ENCODE measurements at regions not wholly inside any gene's neighbourhood (a gene's known extent, or its start where the extent isn't known, plus 50 kb on each side); places are given as distances from the start of the nearest gene placed in this dataset.

DNA sequence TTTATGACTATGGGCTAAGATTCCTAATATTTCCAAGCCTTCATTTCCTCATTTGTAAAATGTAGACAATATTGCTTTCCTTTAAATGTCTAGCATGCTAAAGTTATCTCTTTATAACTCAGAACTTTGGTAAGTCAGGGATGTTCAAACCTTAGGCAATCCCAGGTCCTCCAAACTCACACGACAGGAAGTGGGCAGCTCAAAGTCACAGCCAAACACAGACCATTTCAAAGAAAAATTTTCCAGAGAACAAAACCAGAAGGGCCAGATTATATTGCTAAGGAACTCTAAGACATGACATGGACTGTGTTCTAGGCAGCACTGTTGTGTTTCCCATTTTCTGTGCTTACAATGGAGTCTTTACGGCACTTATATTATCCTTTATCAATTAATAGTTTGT lies 87.8 kb upstream of the DYNC1I1 start:
- no peak overlapping the region for H3K4me3 ChIP-seq (ENCODE audit: low read depth, low read length)
- TF ChIP-seq CTCF (IDR thresholded peaks at IDR 0.05; ENCODE audit: borderline replicate concordance, insufficient read depth, low read depth, low read length) = no peak

DNA sequence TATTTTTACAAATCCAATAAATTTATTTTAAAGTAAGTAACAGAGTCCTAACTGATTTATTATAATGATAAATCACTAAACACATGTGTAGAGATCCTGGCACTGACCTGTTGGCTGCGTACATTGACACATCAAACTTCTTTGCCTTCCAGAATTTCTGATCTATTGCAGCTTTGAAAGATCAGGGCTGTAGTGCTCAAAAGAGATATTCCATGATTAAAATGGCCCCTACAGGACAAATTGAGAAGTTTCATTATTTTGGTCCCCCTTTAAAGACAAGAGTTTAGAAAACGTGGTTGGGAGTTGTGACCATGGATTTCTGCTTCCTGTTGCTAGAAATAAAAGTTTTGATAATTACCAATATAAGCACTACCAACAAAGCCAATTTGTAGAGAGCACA lies 87.7 kb upstream of the PDK4 start:
- peak; percentile 18; the same call in 1 of the 2 replicates for TF ChIP-seq CTCF (IDR thresholded peaks at IDR 0.05; ENCODE audit: borderline replicate concordance, insufficient read depth, low read depth, low read length)
- H3K4me3 ChIP-seq (ENCODE audit: low read depth, low read length) = no peak overlapping the region

DNA sequence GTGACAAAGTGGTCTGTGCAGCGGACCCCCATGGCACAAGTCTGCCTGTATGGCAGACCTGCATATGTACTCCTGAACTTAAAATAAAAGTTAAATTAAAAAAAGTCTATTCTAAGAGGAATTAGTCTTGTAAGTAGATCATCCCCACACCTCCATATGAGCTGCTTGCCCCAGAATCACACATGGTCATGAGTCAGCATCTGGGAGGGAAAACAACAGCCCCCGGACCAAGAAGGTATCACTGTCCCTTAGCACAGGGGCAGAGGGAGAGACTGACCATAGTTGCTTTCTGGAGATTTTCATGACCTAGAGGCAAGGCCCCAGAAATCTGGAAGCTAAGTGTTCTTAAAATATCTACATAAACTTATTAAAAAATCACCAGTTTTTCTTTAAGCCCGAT lies 86.6 kb upstream of the PDK4 start:
- no peak for TF ChIP-seq CTCF (IDR thresholded peaks at IDR 0.05; ENCODE audit: borderline replicate concordance, insufficient read depth, low read depth, low read length)

GRCh38 chr7:95676691-95677090 lies 80.4 kb upstream of the PDK4 start:
- no peak for TF ChIP-seq CTCF (IDR thresholded peaks at IDR 0.05; ENCODE audit: borderline replicate concordance, insufficient read depth, low read depth, low read length)
- no peak overlapping the region for H3K4me3 ChIP-seq (ENCODE audit: low read depth, low read length)

More for the DNA sequence above, 86.6 kb upstream of the PDK4 start:
- H3K4me3 ChIP-seq (ENCODE audit: low read depth, low read length) = no peak overlapping the region

DNA sequence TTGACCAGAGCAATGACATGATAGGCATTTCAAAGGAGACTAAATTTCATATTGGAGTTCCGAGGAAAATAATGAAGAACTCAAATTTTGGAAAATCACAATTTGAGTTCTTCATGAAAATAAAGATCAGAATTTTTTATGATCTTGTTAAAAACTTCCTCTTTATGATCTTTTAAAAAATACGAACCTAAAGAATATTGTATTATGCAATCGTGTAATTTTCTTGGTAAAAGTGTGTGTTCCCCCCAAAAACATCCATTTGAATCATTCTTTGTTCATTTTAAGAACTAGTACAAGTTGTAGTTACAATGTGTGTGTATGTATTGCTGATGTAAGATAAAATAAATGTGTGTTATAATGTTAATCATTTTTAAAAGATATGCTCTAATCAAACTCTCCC lies 79.3 kb upstream of the PDK4 start:
- TF ChIP-seq CTCF (IDR thresholded peaks at IDR 0.05; ENCODE audit: borderline replicate concordance, insufficient read depth, low read depth, low read length) = no peak
- H3K4me3 ChIP-seq (ENCODE audit: low read depth, low read length) = no peak overlapping the region

GRCh38 chr7:95675016-95675415 lies 78.7 kb upstream of the PDK4 start:
- TF ChIP-seq CTCF (IDR thresholded peaks at IDR 0.05; ENCODE audit: borderline replicate concordance, insufficient read depth, low read depth, low read length) = no peak
- no peak overlapping the region for H3K4me3 ChIP-seq (ENCODE audit: low read depth, low read length)

GRCh38 chr7:95674101-95674500 lies 77.8 kb upstream of the PDK4 start:
- no peak for TF ChIP-seq CTCF (IDR thresholded peaks at IDR 0.05; ENCODE audit: borderline replicate concordance, insufficient read depth, low read depth, low read length)
- H3K4me3 ChIP-seq (ENCODE audit: low read depth, low read length) = no peak overlapping the region

Measured in GM12875 (cell line).